A549 (cell line): ENCODE measurements at regions not wholly inside any gene's neighbourhood (a gene's known extent, or its start where the extent isn't known, plus 50 kb on each side); places are given as distances from the start of the nearest gene placed in this dataset.

ENCODE experiments used
- ESRRA ChIP-seq: fragments of 150-350 bp; IDR thresholded peaks from 2 replicates; pipeline ENCODE4 v1.6.1; 2014; ENCODE audit warnings: mild to moderate bottlenecking, low read length, borderline replicate concordance
- GATA3 ChIP-seq: IDR thresholded peaks from 2 replicates; pipeline ENCODE4 v1.6.1; 2012; ENCODE audit warnings: borderline replicate concordance
- POLR2A ChIP-seq: IDR thresholded peaks from 2 replicates; pipeline ENCODE4 v1.6.1; 2012; ENCODE audit warnings: mild to moderate bottlenecking, low read length

DNA sequence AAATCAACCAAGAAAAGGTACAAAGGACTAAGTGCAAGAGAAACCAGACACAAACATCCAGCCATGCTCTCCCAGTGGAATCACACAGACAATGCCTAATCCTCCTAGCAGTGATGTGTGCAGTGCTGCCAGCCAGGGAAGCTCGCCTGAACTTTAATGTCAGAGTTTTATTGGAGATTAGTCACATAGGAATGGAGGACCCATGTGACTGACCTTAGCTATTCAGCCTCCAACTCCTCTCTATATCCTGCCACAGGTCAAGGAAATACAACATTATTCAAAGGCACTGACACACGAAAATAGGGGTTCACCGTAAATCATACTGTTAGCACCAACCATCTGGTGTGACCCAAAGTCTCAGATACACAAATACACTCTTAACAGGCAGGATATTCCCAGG lies 684.6 kb downstream of the DOK5 start:
- TF ChIP-seq POLR2A (no peak), GATA3 (no peak), ESRRA (no peak)
